ENCODE measurements at regions not wholly inside any gene's neighbourhood (a gene's known extent, or its start where the extent isn't known, plus 50 kb on each side); places are given as distances from the start of the nearest gene placed in this dataset.
"Not testable (repeated sequence)": the region's sequence is repeated elsewhere in the genome, so short reads cannot be mapped to it uniquely, and the experiment has no call there.

DNA sequence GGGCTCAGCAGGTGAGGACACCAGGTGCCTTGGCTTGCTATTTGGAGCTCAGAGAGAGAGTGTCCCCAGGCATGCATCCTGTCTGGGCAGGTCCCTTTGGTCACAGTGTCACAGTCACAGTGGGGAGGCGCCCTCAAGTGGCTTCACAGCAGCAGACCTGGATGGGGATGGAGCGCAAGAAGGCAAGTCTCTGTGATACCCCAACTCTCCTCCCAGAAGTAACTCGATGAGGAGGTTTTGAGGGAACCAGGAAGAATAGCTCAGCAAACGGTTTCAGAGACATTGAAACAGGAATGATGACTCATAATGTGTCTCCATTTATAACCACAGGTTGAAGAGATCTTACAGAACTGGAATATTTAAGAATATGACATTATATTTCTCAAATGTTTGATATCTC, 66.5 kb upstream of the SH3GL3 start:
- no peaks in the 10 kb centered on the region for H3K36me3 ChIP-seq (ENCODE audit: insufficient read depth, insufficient read length, low read length)
- H3K9ac ChIP-seq (ENCODE audit: insufficient read length, low read depth) = no peak overlapping the region

GRCh38 chr15:83383608-83384139, 63.5 kb upstream of the SH3GL3 start:
- DNase-seq (ENCODE audit: low read depth, low spot score) = not testable (repeated sequence)
- peak overlapping the region; percentile 41 for H3K4me3 ChIP-seq (ENCODE audit: insufficient read length, low read depth)

More for the DNA sequence above, 66.5 kb upstream of the SH3GL3 start:
- Histone ChIP-seq H3K4me1 (ENCODE audit: insufficient read depth, insufficient read length) (peaks cover 5% of the 10 kb centered on the region), H3K4me3 (ENCODE audit: insufficient read length, low read depth) (no peak overlapping the region), H3K9me3 (ENCODE audit: insufficient read depth, low read length) (peaks cover 9% of the 10 kb centered on the region; the same call in 1 of the 2 replicates), H3K27me3 (ENCODE audit: insufficient read depth, insufficient read length) (no peaks in the 10 kb centered on the region)
- DNase-seq (ENCODE audit: low read depth, low spot score) = no peak
- no peak for TF ChIP-seq ZNF274 (IDR thresholded peaks at IDR 0.05; ENCODE audit: low read depth, low read length)
- TF ChIP-seq SUZ12 (IDR thresholded peaks at IDR 0.05; ENCODE audit: extremely low read depth, insufficient read depth, insufficient read length) = no peak
- no peak for TF ChIP-seq YY1 (IDR thresholded peaks at IDR 0.05; ENCODE audit: insufficient read depth, insufficient read length)

DNA sequence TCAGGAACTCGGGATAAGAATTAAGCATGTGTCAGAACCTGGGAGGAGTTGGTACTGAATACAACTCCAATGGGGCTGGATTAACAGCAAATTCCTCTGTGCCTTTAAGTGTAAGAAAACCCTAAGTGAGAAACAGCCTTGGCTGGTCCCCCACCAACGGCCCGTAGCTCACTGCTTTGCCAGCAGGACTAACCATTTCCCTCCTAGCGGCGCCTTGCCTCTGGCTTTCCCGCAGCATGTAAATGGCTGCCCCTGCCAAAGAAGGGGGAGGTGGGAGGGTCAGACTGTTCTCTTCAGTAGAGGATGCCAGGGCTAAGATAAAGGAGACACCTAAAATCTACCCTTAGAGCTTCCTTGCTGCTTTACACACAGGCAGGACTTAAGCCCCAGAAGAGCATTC, 51.0 kb upstream of the SH3GL3 start:
- peak; percentile 36 for DNase-seq (ENCODE audit: low read depth, low spot score)
- no peak overlapping the region for H3K9ac ChIP-seq (ENCODE audit: insufficient read length, low read depth)
- no peak overlapping the region for H3K4me3 ChIP-seq (ENCODE audit: insufficient read length, low read depth)
- no peaks in the 10 kb centered on the region for H3K4me1 ChIP-seq (ENCODE audit: insufficient read depth, insufficient read length)
- H3K36me3 ChIP-seq (ENCODE audit: insufficient read depth, insufficient read length, low read length) = no peaks in the 10 kb centered on the region
- no peaks in the 10 kb centered on the region for H3K27me3 ChIP-seq (ENCODE audit: insufficient read depth, insufficient read length)
- no peaks in the 10 kb centered on the region for H3K9me3 ChIP-seq (ENCODE audit: insufficient read depth, low read length)
- no peak for TF ChIP-seq SUZ12 (IDR thresholded peaks at IDR 0.05; ENCODE audit: extremely low read depth, insufficient read depth, insufficient read length)
- peak; percentile 22 for TF ChIP-seq YY1 (IDR thresholded peaks at IDR 0.05; ENCODE audit: insufficient read depth, insufficient read length)

More at GRCh38 chr15:83383608-83384139, 63.5 kb upstream of the SH3GL3 start:
- H3K36me3 ChIP-seq (ENCODE audit: insufficient read depth, insufficient read length, low read length); H3K9ac ChIP-seq (ENCODE audit: insufficient read length, low read depth); H3K4me1 ChIP-seq (ENCODE audit: insufficient read depth, insufficient read length); H3K27me3 ChIP-seq (ENCODE audit: insufficient read depth, insufficient read length); H3K9me3 ChIP-seq (ENCODE audit: insufficient read depth, low read length): not testable (repeated sequence)
